Uterus (tissue), 2 donors: ENCODE measurements at regions not wholly inside any gene's neighbourhood (a gene's known extent, or its start where the extent isn't known, plus 50 kb on each side); places are given as distances from the start of the nearest gene placed in this dataset.

Source experiments
- POLR2A ChIP-seq, 2 donors: fragments of 450-650 bp; IDR thresholded peaks; one replicate each; pipeline ENCODE4 v1.6.1; 2016; ENCODE audit warnings: antibody characterized with exemption in 2 of 2, mild to moderate bottlenecking in 1 of 2, moderate library complexity in 1 of 2
- TF ChIP-seq, protein P1 (sequence below), 4 experiments: fragments of 200-600 bp in 2 of 4; fragments of 450-650 bp in 2 of 4; sonication (generic) in 2 of 4; IDR thresholded peaks; one replicate each; pipeline ENCODE4 v1.5.1; 2016 to 2019; ENCODE audit warnings: antibody characterized with exemption in 4 of 4, mild to moderate bottlenecking in 2 of 4, moderate library complexity in 1 of 4

DNA sequence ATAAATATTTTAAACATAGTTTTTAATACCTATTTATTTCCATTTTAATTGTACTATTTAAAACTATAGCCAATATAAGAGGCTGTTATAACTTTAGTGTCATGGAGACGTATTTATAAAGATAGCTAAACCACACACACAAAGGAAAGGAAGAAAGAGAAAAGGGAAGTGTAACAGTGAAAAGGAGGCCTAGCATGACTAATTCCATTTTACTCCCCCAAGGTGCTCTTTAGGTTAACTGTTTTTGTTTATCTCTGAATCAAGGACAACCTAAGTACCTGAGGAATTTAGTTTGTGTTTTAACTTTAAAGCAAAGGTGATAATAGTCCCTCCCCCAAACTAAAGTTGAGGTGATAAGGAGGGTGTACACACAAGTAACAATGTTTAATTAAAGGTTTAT lies 1188.9 kb upstream of the C9orf72 start:
- TF ChIP-seq, protein P1, sequence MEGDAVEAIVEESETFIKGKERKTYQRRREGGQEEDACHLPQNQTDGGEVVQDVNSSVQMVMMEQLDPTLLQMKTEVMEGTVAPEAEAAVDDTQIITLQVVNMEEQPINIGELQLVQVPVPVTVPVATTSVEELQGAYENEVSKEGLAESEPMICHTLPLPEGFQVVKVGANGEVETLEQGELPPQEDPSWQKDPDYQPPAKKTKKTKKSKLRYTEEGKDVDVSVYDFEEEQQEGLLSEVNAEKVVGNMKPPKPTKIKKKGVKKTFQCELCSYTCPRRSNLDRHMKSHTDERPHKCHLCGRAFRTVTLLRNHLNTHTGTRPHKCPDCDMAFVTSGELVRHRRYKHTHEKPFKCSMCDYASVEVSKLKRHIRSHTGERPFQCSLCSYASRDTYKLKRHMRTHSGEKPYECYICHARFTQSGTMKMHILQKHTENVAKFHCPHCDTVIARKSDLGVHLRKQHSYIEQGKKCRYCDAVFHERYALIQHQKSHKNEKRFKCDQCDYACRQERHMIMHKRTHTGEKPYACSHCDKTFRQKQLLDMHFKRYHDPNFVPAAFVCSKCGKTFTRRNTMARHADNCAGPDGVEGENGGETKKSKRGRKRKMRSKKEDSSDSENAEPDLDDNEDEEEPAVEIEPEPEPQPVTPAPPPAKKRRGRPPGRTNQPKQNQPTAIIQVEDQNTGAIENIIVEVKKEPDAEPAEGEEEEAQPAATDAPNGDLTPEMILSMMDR (IDR thresholded peaks at IDR 0.05) = no peak
- TF ChIP-seq POLR2A (IDR thresholded peaks at IDR 0.05) = no peak
